Neuronal stem cell (in vitro differentiated cells): ENCODE measurements at regions not wholly inside any gene's neighbourhood (a gene's known extent, or its start where the extent isn't known, plus 50 kb on each side); places are given as distances from the start of the nearest gene placed in this dataset.

Experiments
- DNase-seq: peaks from one replicate; pipeline ENCODE4 v3.0.0-alpha.2; 2013; ENCODE audit warnings: low spot score
- H2AFZ ChIP-seq: one replicate; pipeline ENCODE4 v1.6.1; 2013; ENCODE audit warnings: mild to moderate bottlenecking, low read length, inconsistent platforms
- H2AK5ac ChIP-seq: 2 replicates; pipeline ENCODE4 v1.6.1; 2013; ENCODE audit warnings: low read depth, mild to moderate bottlenecking, inconsistent platforms, low read length, moderate library complexity, mixed read lengths
- H2BK120ac ChIP-seq: 2 replicates; pipeline ENCODE4 v1.6.1; 2013; ENCODE audit warnings: low read depth, mild to moderate bottlenecking, inconsistent platforms, low read length, moderate library complexity, mixed read lengths
- H2BK12ac ChIP-seq: one replicate; pipeline ENCODE4 v1.6.1; 2013; ENCODE audit warnings: low read length, inconsistent platforms
- H2BK15ac ChIP-seq: 2 replicates; pipeline ENCODE4 v1.6.1; 2013; ENCODE audit warnings: mild to moderate bottlenecking, low read length, inconsistent platforms, mixed read lengths
- H2BK5ac ChIP-seq: one replicate; pipeline ENCODE4 v1.6.1; 2013; ENCODE audit warnings: inconsistent platforms, mild to moderate bottlenecking, low read length, moderate library complexity
- H3K14ac ChIP-seq: one replicate; pipeline ENCODE4 v1.6.1; 2013; ENCODE audit warnings: low read length, inconsistent platforms
- H3K18ac ChIP-seq: 2 replicates; pipeline ENCODE4 v1.6.1; 2013; ENCODE audit warnings: low read length, inconsistent platforms
- H3K23ac ChIP-seq: 2 replicates; pipeline ENCODE4 v1.6.1; 2013; ENCODE audit warnings: low read depth, mild to moderate bottlenecking, mixed read lengths, low read length, inconsistent platforms; ENCODE audit not compliant: poor library complexity
- H3K27ac ChIP-seq: replicated peaks from 3 replicates; pipeline ENCODE4 v1.5.1; 2013; ENCODE audit warnings: low read length, inconsistent platforms
- H3K27me3 ChIP-seq, 3 experiments: 2 replicates each; pipeline ENCODE4 v1.6.1; 2013; ENCODE audit warnings: low read length in 3 of 3, mild to moderate bottlenecking in 2 of 3, inconsistent platforms in 1 of 3, low read depth in 1 of 3, mixed read lengths in 1 of 3, moderate library complexity in 1 of 3; ENCODE audit not compliant: control insufficient read depth in 3 of 3, insufficient read depth in 3 of 3
- H3K36me3 ChIP-seq, 2 donors: replicated peaks in 1 of 2; 2 replicates each; pipeline ENCODE4 v1.6.1; 2013; ENCODE audit warnings: low read length in 2 of 2; ENCODE audit not compliant: control insufficient read depth in 2 of 2, insufficient read depth in 2 of 2
- H3K4ac ChIP-seq: 2 replicates; pipeline ENCODE4 v1.6.1; 2013; ENCODE audit warnings: inconsistent platforms, mild to moderate bottlenecking, low read length, moderate library complexity
- H3K4me1 ChIP-seq, 2 donors: 1 replicate in 1 of 2; 2 replicates in 1 of 2; pipeline ENCODE4 v1.6.1; 2013; ENCODE audit warnings: low read length in 2 of 2, low read depth in 1 of 2; ENCODE audit not compliant: control insufficient read depth in 2 of 2, insufficient read depth in 1 of 2
- H3K4me2 ChIP-seq: one replicate; pipeline ENCODE4 v1.6.1; 2013; ENCODE audit warnings: mild to moderate bottlenecking, low read length, inconsistent platforms; ENCODE audit not compliant: insufficient read depth, poor library complexity, severe bottlenecking
- H3K4me3 ChIP-seq, 2 donors: 2 replicates each; pipeline ENCODE4 v1.5.1; 2013; ENCODE audit warnings: low read length in 2 of 2, mild to moderate bottlenecking in 2 of 2, inconsistent platforms in 1 of 2, moderate library complexity in 1 of 2
- H3K79me1 ChIP-seq: one replicate; pipeline ENCODE4 v1.6.1; 2013; ENCODE audit warnings: low read depth, mild to moderate bottlenecking, inconsistent platforms, low read length, moderate library complexity
- H3K9ac ChIP-seq: one replicate; pipeline ENCODE4 v1.6.1; 2013; ENCODE audit warnings: mild to moderate bottlenecking, low read depth, low read length, inconsistent platforms; ENCODE audit not compliant: poor library complexity
- H3K9me3 ChIP-seq, 2 donors: replicated peaks in 1 of 2; 2 replicates each; pipeline versions ENCODE3 to v1.6.1; 2013; ENCODE audit warnings: low read length in 2 of 2, mild to moderate bottlenecking in 2 of 2, inconsistent platforms in 1 of 2, low read depth in 1 of 2, mixed read lengths in 1 of 2, moderate library complexity in 1 of 2; ENCODE audit not compliant: control insufficient read depth in 2 of 2, insufficient read depth in 1 of 2
- H4K8ac ChIP-seq: one replicate; pipeline ENCODE4 v1.6.1; 2013; ENCODE audit warnings: low read depth, mild to moderate bottlenecking, inconsistent platforms, low read length, moderate library complexity
- H4K91ac ChIP-seq: one replicate; pipeline ENCODE4 v1.6.1; 2013; ENCODE audit warnings: low read length, low read depth, mild to moderate bottlenecking, inconsistent platforms; ENCODE audit not compliant: poor library complexity
- WGBS, 2 donors: extraction: QIAGEN DNeasy Blood & Tissue Kit; methylation state at CpG; one replicate each; pipeline ENCODE4 v1.1.7; 2013; ENCODE audit warnings: missing lambda C conversion rate in 2 of 2, mixed read lengths in 1 of 2; ENCODE audit not compliant: insufficient read length in 2 of 2, insufficient replicate concordance in 1 of 2; ENCODE audit errors: extremely low coverage in 2 of 2; 5-methylcytosine and 5-hydroxymethylcytosine counted together

GRCh38 chr6:121668259-121668658 is 232.8 kb downstream of the GJA1 start:
- no peaks in the 10 kb centered on the region for H3K4me1 ChIP-seq
- no peaks in the 10 kb centered on the region for H3K9me3 ChIP-seq
- WGBS, 2 donors: no CpG with 5 or more reads among the region's 3 CpGs
- no peak overlapping the region for H3K4me2 ChIP-seq
- H3K36me3 ChIP-seq: no peaks in the 10 kb centered on the region
- DNase-seq: no peak
- H4K91ac ChIP-seq: no peak overlapping the region
- H3K14ac ChIP-seq: no peak overlapping the region
- no peak overlapping the region for H2BK15ac ChIP-seq
- H3K27ac ChIP-seq: no peak overlapping the region
- no peak overlapping the region for H2BK5ac ChIP-seq
- no peak overlapping the region for H2AK5ac ChIP-seq
- H3K18ac ChIP-seq: no peak overlapping the region
- no peak overlapping the region for H2BK120ac ChIP-seq
- no peak overlapping the region for H3K23ac ChIP-seq
- H2AFZ ChIP-seq: no peak overlapping the region
- no peak overlapping the region for H3K4ac ChIP-seq
- no peaks in the 10 kb centered on the region for H3K79me1 ChIP-seq
- no peaks in the 10 kb centered on the region for H3K27me3 ChIP-seq
- H2BK12ac ChIP-seq: no peak overlapping the region
- no peak overlapping the region for H3K4me3 ChIP-seq
- H3K9ac ChIP-seq: no peak overlapping the region
- H4K8ac ChIP-seq: no peak overlapping the region

- no peak for DNase-seq
- H3K9me3 ChIP-seq: no peaks in the 10 kb centered on the region
- no peak overlapping the region for H3K27ac ChIP-seq
- no CpG with 5 or more reads among the region's 2 CpGs for WGBS, 2 donors
- H2BK120ac ChIP-seq: no peak overlapping the region
- no peak overlapping the region for H3K4me3 ChIP-seq
- H2BK15ac ChIP-seq: no peak overlapping the region
- no peaks in the 10 kb centered on the region for H3K4me1 ChIP-seq
- H3K9ac ChIP-seq: no peak overlapping the region
- H3K36me3 ChIP-seq: no peaks in the 10 kb centered on the region
- H3K4me2 ChIP-seq: no peak overlapping the region
- H2AFZ ChIP-seq: no peak overlapping the region
- H2AK5ac ChIP-seq: no peak overlapping the region
- H3K79me1 ChIP-seq: no peaks in the 10 kb centered on the region
- no peaks in the 10 kb centered on the region for H3K27me3 ChIP-seq
- H3K23ac ChIP-seq: no peak overlapping the region
- H4K91ac ChIP-seq: no peak overlapping the region
- no peak overlapping the region for H4K8ac ChIP-seq
- H3K14ac ChIP-seq: no peak overlapping the region
- H3K18ac ChIP-seq: no peak overlapping the region
- H3K4ac ChIP-seq: no peak overlapping the region
- H2BK12ac ChIP-seq: no peak overlapping the region
- H2BK5ac ChIP-seq: no peak overlapping the region
These were observed 235.1 kb downstream of the GJA1 start for GRCh38 chr6:121670511-121670910.

GRCh38 chr6:121677571-121677970 is 242.1 kb downstream of the GJA1 start:
- Histone ChIP-seq H2BK5ac (no peak overlapping the region), H2BK12ac (no peak overlapping the region), H2BK120ac (no peak overlapping the region), H3K4me2 (no peak overlapping the region), H3K14ac (no peak overlapping the region), H3K4ac (no peak overlapping the region), H3K18ac (no peak overlapping the region), H3K9me3 (no peaks in the 10 kb centered on the region), H3K27me3 (no peaks in the 10 kb centered on the region), H2BK15ac (no peak overlapping the region), H2AFZ (peak overlapping the region; percentile 10), H4K91ac (no peak overlapping the region), H3K36me3 (no peaks in the 10 kb centered on the region), H3K23ac (no peak overlapping the region), H3K4me3 (no peak overlapping the region), H4K8ac (no peak overlapping the region), H3K27ac (no peak overlapping the region), H3K4me1 (no peaks in the 10 kb centered on the region), H2AK5ac (no peak overlapping the region), H3K79me1 (no peaks in the 10 kb centered on the region), H3K9ac (no peak overlapping the region)
- DNase-seq: no peak
- WGBS, 2 donors: no CpG with 5 or more reads among the region's 1 CpG

- no CpG with 5 or more reads among the region's 1 CpG for WGBS, 2 donors
- H3K4me3 ChIP-seq: no peak overlapping the region
- no peak overlapping the region for H3K23ac ChIP-seq
- no peak overlapping the region for H2BK15ac ChIP-seq
- H2BK12ac ChIP-seq: no peak overlapping the region
- no peak for DNase-seq
- no peak overlapping the region for H3K27ac ChIP-seq
- H3K4me2 ChIP-seq: no peak overlapping the region
- H3K9ac ChIP-seq: no peak overlapping the region
- H2BK120ac ChIP-seq: no peak overlapping the region
- no peak overlapping the region for H2AFZ ChIP-seq
- no peaks in the 10 kb centered on the region for H3K9me3 ChIP-seq
- no peaks in the 10 kb centered on the region for H3K36me3 ChIP-seq
- no peak overlapping the region for H3K4ac ChIP-seq
- no peaks in the 10 kb centered on the region for H3K4me1 ChIP-seq
- H4K91ac ChIP-seq: no peak overlapping the region
- no peak overlapping the region for H3K18ac ChIP-seq
- no peak overlapping the region for H2AK5ac ChIP-seq
- no peak overlapping the region for H2BK5ac ChIP-seq
- no peak overlapping the region for H4K8ac ChIP-seq
- no peak overlapping the region for H3K14ac ChIP-seq
- no peaks in the 10 kb centered on the region for H3K79me1 ChIP-seq
- no peaks in the 10 kb centered on the region for H3K27me3 ChIP-seq
These were observed 242.8 kb downstream of the GJA1 start for GRCh38 chr6:121678245-121678644.
